PC-9 (cell line): ENCODE measurements at regions not wholly inside any gene's neighbourhood (a gene's known extent, or its start where the extent isn't known, plus 50 kb on each side); places are given as distances from the start of the nearest gene placed in this dataset.
"Not testable (repeated sequence)": the region's sequence is repeated elsewhere in the genome, so short reads cannot be mapped to it uniquely, and the experiment has no call there.

Experiments used
- CTCF ChIP-seq: fragments of 200-600 bp; sonication (generic); conservative IDR thresholded peaks from 2 replicates; pipeline ENCODE4 v1.6.1; 2017; ENCODE audit warnings: mixed run types, antibody characterized with exemption, mild to moderate bottlenecking, moderate library complexity
- EZH2 ChIP-seq: fragments of 200-600 bp; sonication (generic); IDR thresholded peaks from 2 replicates; pipeline ENCODE4 v1.8.0; 2017; ENCODE audit warnings: antibody characterized with exemption, low read depth

DNA sequence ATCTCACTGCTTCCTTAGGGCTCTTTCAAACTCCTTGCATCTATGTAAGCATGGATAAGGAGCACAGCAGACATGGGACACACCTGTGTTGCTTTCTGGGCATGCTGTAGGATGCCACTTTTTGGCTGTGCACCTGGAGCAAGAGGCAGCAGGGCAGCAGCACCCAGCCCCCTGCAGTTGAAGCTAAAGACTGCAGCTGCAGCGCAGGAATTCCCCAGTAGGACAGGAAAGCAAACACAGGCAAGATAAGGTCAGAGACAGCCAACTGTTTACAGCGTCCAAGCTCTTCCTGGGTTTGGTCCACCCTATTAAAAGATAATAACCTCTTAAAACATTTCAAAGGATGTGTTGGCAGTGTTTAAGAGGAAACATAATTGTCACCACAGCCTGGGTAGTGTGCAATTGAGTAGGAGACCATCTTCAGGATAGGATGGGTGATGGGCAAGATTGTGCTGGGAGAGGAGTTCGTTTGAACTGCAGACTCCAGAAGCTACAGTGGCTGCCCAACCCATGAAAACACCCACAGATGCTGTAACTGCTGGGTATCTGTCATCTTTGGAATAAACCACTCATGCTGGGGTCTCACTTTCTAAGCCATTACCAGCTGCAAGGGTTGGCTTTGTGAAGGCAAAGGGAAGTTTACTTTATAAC is 242.3 kb upstream of the PLGLB1 start:
- not testable (repeated sequence) for TF ChIP-seq CTCF, EZH2
